ENCODE measurements at regions not wholly inside any gene's neighbourhood (a gene's known extent, or its start where the extent isn't known, plus 50 kb on each side); places are given as distances from the start of the nearest gene placed in this dataset.
A peak's percentile ranks its signal among the peaks of the same experiment; 100 is the strongest.

- peak; percentile 49 for DNase-seq (ENCODE audit: low read depth, low spot score)
Measured at GRCh38 chr12:4857472-4858291, 52.0 kb upstream of the KCNA1 start.

DNA sequence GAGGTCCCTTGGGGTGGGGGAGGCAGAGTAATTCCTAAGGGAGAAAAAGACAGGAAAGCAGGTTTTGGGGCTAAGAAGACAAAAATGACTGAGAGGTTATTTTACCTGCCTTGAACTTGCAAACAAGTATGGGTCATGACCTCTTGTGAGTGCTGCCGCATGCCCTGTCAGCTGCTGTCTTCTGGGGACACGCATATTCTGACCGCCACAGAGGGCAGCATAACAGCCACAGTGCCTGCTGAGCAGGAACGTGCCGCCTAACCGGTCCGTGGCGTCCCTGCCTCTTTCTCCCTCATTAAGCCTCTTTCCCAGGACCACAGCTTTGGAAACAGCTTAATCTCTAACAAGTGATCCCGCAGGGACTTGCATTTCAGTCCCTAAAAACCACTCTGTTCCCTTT is 51.3 kb upstream of the KCNA1 start:
- DNase-seq (ENCODE audit: low read depth, low spot score): no peak

DNA sequence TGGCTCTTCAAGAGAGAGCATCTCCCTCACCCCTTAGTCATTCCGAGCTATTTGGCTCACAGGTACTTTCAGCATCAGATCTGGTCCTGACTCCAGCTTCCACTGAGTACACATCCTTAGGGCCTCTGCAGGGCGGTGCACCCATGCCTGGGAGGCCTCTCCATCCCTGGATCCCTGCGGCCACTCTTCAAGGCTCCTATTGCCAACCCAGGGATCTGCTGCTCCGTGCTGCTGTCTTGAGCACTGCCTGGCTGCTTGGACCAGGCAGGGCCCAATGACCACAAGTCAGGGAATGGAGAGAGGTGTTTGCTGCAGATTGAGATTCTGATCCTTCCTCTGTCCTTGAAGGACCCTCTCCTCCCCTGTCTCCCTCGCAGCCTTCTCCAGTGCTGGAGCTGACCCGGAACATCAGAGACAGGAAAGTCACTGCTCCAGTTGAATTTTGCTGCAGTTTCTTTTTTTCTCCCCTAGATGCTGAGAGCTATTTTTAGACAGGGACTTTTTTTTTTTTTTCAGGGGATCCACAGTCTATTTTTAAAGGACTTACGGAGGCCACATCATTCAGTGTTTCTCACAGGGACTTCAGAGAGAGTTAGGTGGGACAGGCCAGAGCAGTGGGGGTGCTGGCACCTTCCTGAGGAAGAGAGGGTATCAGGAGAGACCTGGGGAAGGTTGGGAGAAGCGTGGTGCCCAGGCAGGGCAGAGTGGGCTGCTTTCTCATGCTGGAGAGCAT is 50.1 kb upstream of the KCNA1 start:
- no peak for DNase-seq (ENCODE audit: low read depth, low spot score)
